GM12872 (cell line): ENCODE measurements at regions not wholly inside any gene's neighbourhood (a gene's known extent, or its start where the extent isn't known, plus 50 kb on each side); places are given as distances from the start of the nearest gene placed in this dataset.

Experiments used
- TF ChIP-seq, protein P1 (sequence below): IDR thresholded peaks from 3 replicates; pipeline ENCODE4 v1.5.1; 2011; ENCODE audit warnings: low read depth, mild to moderate bottlenecking, low read length, moderate library complexity; ENCODE audit not compliant: insufficient read depth

DNA sequence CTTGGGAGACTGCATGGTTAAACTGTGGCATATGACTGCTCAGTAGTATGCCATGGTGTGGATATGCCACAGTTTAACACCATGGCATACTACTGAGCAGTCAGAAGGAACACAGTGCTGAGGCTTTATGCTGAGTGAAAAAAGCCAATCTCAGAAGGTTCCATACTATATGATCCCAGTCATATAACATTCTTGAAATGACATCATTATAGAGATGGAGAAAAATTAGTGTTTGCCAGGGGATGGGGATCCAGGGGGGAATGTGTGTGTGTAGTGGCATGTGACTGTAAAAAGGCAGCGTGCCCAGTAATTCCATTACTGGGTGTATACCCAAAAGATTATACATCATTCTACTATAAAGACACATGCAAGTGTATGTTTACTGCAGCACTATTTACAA lies 85.8 kb downstream of the FOXF2 start:
- TF ChIP-seq, protein P1, sequence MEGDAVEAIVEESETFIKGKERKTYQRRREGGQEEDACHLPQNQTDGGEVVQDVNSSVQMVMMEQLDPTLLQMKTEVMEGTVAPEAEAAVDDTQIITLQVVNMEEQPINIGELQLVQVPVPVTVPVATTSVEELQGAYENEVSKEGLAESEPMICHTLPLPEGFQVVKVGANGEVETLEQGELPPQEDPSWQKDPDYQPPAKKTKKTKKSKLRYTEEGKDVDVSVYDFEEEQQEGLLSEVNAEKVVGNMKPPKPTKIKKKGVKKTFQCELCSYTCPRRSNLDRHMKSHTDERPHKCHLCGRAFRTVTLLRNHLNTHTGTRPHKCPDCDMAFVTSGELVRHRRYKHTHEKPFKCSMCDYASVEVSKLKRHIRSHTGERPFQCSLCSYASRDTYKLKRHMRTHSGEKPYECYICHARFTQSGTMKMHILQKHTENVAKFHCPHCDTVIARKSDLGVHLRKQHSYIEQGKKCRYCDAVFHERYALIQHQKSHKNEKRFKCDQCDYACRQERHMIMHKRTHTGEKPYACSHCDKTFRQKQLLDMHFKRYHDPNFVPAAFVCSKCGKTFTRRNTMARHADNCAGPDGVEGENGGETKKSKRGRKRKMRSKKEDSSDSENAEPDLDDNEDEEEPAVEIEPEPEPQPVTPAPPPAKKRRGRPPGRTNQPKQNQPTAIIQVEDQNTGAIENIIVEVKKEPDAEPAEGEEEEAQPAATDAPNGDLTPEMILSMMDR: no peak

DNA sequence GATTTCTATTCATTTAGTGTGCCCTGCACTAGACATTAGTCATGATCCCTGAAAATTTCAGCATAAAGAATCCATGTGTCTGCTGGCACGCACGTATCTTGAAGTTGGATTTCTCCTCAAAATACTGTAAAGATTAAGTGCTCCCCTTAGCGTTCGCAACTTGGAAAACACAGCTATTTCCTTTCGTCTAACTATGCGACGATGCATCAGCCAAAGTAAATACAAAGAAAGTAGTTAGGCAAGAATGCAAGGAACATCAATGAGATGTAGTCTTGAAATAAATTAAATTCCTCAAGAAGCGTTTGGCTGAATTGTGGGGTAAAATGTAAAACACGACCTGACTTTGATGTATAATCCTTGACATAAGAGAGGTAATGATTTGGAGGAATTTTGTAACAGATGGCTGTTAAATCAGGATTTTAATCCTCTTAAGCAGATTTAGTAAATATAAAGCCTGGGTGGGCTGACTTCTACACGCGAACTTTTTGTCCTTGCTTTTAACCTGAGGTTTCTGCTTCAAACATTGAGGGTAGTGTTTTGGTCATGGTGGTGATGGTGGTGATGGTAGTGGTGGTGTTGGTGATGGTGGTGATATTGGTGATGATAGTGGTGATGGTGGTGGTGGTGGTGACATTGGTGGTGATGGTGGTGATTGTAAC lies 88.2 kb downstream of the FOXF2 start:
- TF ChIP-seq, protein P1: no peak

DNA sequence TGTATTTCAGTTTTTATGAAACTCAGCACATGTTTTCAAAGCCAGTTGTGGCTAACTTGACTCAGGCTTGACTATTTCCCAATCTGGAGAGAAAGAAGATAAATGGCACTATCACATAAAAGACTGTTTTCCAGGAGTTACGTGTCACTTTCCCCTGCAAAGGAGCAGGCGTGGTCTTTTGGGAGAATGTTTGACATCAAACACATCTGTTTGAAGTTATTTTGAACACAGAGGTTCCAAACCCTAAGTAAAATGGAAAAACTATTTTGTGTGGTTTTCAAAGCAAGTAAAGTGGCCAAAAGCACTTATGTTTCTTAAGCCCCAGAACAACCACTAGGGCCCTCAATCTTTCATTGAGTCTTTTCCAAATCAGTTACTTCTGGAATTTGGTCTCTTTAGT lies 89.7 kb downstream of the FOXF2 start:
- TF ChIP-seq, protein P1: 0 out of 3 replicates have a peak, but pooled peaks have one; percentile 7

DNA sequence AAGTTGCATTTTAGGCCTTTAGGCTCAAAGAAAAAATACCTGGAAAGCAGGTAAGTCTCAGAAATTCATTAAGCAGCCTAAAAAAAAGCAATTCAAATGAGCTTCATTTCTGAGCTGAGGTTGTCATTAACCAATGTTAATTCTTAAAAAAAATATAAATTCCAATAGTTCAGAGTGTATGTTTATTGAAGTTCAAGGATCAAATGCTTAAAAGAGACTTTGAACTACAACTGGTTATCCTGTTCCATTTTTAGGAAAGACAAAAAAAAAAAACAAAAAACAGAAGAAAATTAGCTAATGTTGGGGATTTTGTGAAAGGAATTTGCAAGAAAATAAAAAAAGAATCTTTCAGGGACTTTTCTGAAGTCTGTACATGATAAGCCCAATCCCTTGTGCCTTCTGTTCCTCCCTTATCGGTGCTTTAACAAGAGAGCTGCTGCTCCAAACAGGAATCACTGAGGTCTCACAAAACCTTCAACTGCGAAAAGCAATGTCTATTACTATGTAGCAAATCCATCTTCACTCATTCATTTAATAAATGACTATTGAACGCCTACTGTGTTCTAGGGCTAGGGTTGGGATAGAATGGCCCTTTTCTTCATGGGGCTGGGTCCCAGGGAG lies 90.3 kb downstream of the FOXF2 start:
- TF ChIP-seq, protein P1: no peak

DNA sequence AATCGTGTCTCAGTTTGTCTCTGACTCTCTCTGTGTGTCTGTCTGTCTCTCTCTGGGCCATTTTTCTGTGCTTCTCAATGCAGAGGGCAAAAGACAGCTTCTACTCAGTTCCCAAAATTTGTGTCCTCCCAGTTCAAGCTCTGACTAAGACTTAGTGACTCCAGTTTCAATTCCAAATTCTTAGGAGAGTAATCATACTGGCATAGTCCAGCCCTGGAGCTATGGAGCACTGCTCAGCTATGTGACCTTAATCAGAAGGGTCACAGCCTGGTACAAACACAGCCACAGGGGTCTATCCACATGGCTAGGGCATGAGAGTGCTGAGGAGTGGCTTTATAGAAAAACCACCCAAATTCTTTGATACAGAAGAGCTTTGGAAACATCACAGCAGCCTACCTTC lies 91.9 kb downstream of the FOXF2 start:
- TF ChIP-seq, protein P1: no peak

DNA sequence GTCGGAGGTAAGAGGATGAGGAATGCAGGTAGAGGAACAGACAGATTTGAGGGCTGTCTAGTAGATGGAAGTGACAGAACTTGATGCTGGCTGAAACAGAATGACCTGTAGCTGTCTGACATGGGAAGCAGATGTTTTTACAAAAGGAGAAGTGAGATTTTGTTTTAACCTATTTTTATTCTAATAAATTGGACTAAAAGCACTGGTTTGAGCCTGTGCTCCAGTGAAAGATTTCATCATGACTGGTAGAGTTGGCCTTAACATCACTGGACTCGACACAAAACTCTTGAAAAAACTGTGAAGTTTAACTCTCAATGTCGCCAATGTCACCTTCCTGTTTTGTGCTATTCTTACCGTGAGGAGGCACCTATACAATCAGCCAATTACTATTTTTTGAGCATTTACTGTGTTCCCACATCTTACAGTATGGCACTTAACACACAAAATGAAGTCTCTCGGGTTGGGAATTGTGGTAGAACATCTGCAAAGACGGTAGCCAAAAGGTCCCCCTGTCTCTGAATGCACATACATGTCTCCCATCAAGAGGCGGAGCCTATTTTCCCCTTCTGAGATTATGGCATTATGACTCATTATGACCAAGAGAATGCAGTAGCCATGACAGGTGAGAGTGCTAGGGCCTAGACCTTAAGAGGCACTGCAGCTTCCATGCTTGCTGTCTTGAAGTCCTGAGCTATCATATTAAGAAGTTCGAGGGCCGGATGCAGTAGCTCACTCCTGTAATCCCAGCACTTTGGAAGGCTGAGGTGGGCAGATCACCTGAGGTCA lies 93.2 kb downstream of the FOXF2 start:
- TF ChIP-seq, protein P1: no peak

DNA sequence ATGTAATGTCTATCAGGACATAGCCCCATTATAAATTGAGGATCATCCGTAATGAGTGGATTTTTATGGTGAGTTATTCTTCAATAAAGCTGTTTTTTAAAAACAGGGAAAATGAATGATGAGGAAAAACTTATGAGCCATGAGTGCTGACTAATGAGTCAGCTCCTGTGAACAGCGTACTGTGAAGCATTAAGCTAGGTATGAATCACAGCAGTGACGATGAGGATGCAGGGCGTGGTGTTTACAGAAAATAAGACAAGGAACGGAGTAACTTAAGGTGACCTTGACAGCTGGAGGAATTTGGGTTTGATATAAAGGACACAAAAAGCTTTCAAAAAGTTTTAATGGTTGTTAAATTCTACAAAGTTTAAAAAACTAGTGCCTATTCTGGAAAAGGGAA lies 96.3 kb downstream of the FOXF2 start:
- TF ChIP-seq, protein P1: no peak
